GM12864 (cell line): ENCODE measurements at regions not wholly inside any gene's neighbourhood (a gene's known extent, or its start where the extent isn't known, plus 50 kb on each side); places are given as distances from the start of the nearest gene placed in this dataset.

Source experiments
- DNase-seq: peaks from one replicate; pipeline ENCODE4 v3.0.0-alpha.2; 2011; ENCODE audit warnings: low read depth
- H3K4me3 ChIP-seq: 2 replicates; pipeline ENCODE4 v1.5.1; 2011; ENCODE audit warnings: mild to moderate bottlenecking, low read depth, low read length, control low read depth
- CTCF ChIP-seq: IDR thresholded peaks from 2 replicates; pipeline ENCODE4 v1.5.1; 2011; ENCODE audit warnings: low read depth, mild to moderate bottlenecking, moderate library complexity, low read length, control low read depth, inconsistent platforms; ENCODE audit errors: missing control alignments

GRCh38 chr14:71526388-71526787 lies 405.8 kb upstream of the RGS6 start:
- H3K4me3 ChIP-seq = no peak overlapping the region
- no peak for DNase-seq
- no peak for TF ChIP-seq CTCF

GRCh38 chr14:71527838-71528237 lies 404.4 kb upstream of the RGS6 start:
- no peak overlapping the region for H3K4me3 ChIP-seq
- TF ChIP-seq CTCF = no peak
- no peak for DNase-seq

GRCh38 chr14:71529848-71530247 lies 402.4 kb upstream of the RGS6 start:
- no peak overlapping the region for H3K4me3 ChIP-seq
- no peak for DNase-seq
- TF ChIP-seq CTCF = no peak

GRCh38 chr14:71532344-71532743 lies 399.9 kb upstream of the RGS6 start:
- DNase-seq = no peak
- H3K4me3 ChIP-seq = no peak overlapping the region
- TF ChIP-seq CTCF = no peak

- no peak for DNase-seq
- no peak overlapping the region for H3K4me3 ChIP-seq
- no peak for TF ChIP-seq CTCF
Measured at GRCh38 chr14:71532790-71533189, 399.4 kb upstream of the RGS6 start.

- no peak for DNase-seq
- no peak for TF ChIP-seq CTCF
- no peak overlapping the region for H3K4me3 ChIP-seq
Measured at GRCh38 chr14:71533390-71533789, 398.8 kb upstream of the RGS6 start.

- TF ChIP-seq CTCF = no peak
- no peak overlapping the region for H3K4me3 ChIP-seq
- no peak for DNase-seq
Measured at GRCh38 chr14:71533800-71534199, 398.4 kb upstream of the RGS6 start.
